ENCODE measurements at regions not wholly inside any gene's neighbourhood (a gene's known extent, or its start where the extent isn't known, plus 50 kb on each side); places are given as distances from the start of the nearest gene placed in this dataset.
A peak's percentile ranks its signal among the peaks of the same experiment; 100 is the strongest.

DNA sequence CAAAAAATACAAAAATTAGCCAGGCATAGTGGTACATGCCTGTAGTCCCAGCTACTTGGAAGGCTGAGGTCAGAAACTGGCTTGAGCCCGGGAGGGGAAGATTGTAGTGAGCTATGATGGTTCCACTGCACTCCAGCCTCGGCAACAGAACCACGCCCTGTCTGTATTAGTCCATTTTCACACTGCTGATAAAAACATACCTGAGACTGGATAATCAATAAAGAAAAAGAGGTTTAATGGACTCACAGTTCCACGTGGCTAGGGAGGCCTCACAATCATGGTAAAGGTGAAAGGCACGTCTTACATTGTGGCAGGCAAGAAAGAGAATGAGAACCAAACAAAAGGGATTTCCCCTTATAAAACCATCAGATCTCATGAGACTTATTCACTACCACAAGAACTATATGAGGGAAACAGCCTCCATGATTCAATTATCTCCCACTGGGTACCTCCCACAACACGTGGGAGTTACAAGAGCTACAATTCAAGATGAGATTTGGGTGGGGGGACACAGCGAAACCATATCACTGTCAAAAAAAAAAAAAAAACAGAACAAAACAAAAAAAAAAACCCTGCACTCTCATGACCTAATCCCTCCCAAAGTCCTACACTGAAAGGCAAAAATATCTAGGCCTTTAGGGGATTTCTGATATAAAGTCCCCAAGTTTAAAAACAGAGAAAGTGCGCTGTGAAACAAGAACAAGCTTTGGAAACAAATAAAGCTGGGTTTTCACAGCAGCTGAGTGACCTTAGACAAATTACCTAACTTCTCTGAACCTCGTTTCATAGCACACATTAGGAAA, 224.7 kb downstream of the IGSF11 start:
- Mint-ChIP-seq H3K27ac (no peak overlapping the region), H3K27me3 (peaks cover 0 to 9% (median 5%) of the 10 kb centered on the region in 5 donors), H3K36me3 (no peaks in the 10 kb centered on the region), H3K9me3 (peaks cover 0 to 7% (median 0%) of the 10 kb centered on the region in 11 donors), H3K4me1 (no peaks in the 10 kb centered on the region), H3K4me3 (no peak overlapping the region)
- Histone ChIP-seq H3K4me1 (ENCODE audit: control insufficient read depth in 2 of 2, insufficient read depth in 2 of 2, low read length in 2 of 2) (no peaks in the 10 kb centered on the region), H3K36me3 (ENCODE audit: control insufficient read depth in 2 of 3, insufficient read depth in 3 of 3, low read length in 3 of 3) (no peaks in the 10 kb centered on the region), H3K27me3 (ENCODE audit: control insufficient read depth in 2 of 2, insufficient read depth in 2 of 2, low read length in 2 of 2) (no peaks in the 10 kb centered on the region), H3K9me3 (ENCODE audit: control insufficient read depth in 2 of 3, low read length in 3 of 3) (no peaks in the 10 kb centered on the region), H3K4me3 (ENCODE audit: low read length) (no peak overlapping the region), H3K27ac (ENCODE audit: low read depth, low read length) (no peak overlapping the region)
- POLR2A ChIA-PET = no interaction called here
- DNase-seq (no peak), ATAC-seq (no peak)
- CTCF ChIA-PET = no interaction called here
- intact Hi-C loops (cut with micrococcal nuclease) = no loop called here

DNA sequence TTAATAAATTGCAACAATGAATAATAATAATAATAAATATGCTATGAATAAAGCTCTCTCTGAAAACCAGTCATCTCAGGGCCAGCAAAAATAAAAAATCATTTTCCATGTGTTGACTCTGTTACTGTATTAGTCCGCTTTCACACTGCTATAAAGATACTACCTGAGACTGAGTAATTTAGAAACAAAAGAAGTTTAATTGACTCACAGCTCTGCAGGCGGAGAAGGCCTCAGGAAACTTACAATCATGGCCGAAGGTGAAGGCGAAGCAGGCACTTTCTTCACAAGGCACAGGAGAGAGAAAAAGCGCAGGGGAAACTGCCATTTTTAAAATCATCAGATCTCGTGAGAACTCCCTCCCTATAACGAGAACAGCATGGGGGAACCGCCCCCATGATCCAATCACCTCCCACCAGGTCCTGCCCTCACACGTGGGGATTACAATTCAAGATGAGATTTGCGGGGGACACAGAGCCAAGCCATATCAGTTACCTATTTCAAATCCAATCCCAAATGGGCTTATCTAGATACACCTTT, 224.1 kb downstream of the IGSF11 start:
- no peak overlapping the region for H3K4me3 ChIP-seq (ENCODE audit: low read length)
- Mint-ChIP-seq H3K27me3 (peaks cover 0 to 11% (median 5%) of the 10 kb centered on the region in 5 donors), H3K27ac (no peak overlapping the region), H3K36me3 (no peaks in the 10 kb centered on the region), H3K4me3 (no peak overlapping the region), H3K9me3 (peaks cover 0 to 7% (median 0%) of the 10 kb centered on the region in 11 donors), H3K4me1 (no peaks in the 10 kb centered on the region)
- DNase-seq = no peak
- no peaks in the 10 kb centered on the region for H3K27me3 ChIP-seq (ENCODE audit: control insufficient read depth in 2 of 2, insufficient read depth in 2 of 2, low read length in 2 of 2)
- intact Hi-C loops (cut with micrococcal nuclease) = no loop called here
- POLR2A ChIA-PET = no interaction called here
- no peak overlapping the region for H3K27ac ChIP-seq (ENCODE audit: low read depth, low read length)
- no peaks in the 10 kb centered on the region for H3K4me1 ChIP-seq (ENCODE audit: control insufficient read depth in 2 of 2, insufficient read depth in 2 of 2, low read length in 2 of 2)
- CTCF ChIA-PET = no interaction called here
- no peaks in the 10 kb centered on the region for H3K9me3 ChIP-seq (ENCODE audit: control insufficient read depth in 2 of 3, low read length in 3 of 3)
- H3K36me3 ChIP-seq (ENCODE audit: control insufficient read depth in 2 of 3, insufficient read depth in 3 of 3, low read length in 3 of 3) = no peaks in the 10 kb centered on the region
- no peak for ATAC-seq

DNA sequence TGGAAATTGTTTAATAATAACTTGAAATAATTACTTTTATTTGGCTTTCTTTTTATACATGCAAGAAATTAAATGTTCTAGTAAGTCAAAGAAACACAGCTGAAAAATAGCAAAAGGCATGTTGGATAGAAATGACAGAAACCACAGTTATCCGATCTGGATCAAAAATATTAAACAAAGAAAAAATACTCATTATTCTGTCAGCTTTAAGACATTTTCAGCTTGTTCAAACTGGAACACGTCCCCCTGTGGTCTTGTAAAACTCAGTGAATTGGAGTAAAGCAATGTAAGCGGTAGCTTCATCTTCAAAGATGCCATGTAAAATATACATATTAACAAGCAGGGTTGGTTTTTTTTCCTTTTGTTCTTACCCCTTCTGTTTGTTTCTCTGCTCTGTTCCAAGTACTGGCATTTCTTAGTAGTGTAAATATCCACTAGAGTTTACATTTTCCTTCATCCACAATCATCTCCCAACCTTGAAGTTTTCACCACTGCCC, 223.4 kb downstream of the IGSF11 start:
- no peak for DNase-seq
- Histone ChIP-seq H3K4me1 (ENCODE audit: control insufficient read depth in 2 of 2, insufficient read depth in 2 of 2, low read length in 2 of 2) (no peaks in the 10 kb centered on the region), H3K27me3 (ENCODE audit: control insufficient read depth in 2 of 2, insufficient read depth in 2 of 2, low read length in 2 of 2) (no peaks in the 10 kb centered on the region), H3K27ac (ENCODE audit: low read depth, low read length) (no peak overlapping the region), H3K36me3 (ENCODE audit: control insufficient read depth in 2 of 3, insufficient read depth in 3 of 3, low read length in 3 of 3) (no peaks in the 10 kb centered on the region), H3K4me3 (ENCODE audit: low read length) (no peak overlapping the region), H3K9me3 (ENCODE audit: control insufficient read depth in 2 of 3, low read length in 3 of 3) (no peaks in the 10 kb centered on the region)
- POLR2A ChIA-PET = no interaction called here
- intact Hi-C loops (cut with micrococcal nuclease) = no loop called here
- no peak for ATAC-seq
- no peak overlapping the region for H3K27ac Mint-ChIP-seq
- H3K4me1 Mint-ChIP-seq = no peaks in the 10 kb centered on the region
- no peak overlapping the region for H3K4me3 Mint-ChIP-seq
- H3K27me3 Mint-ChIP-seq = peaks cover 0 to 18% (median 2%) of the 10 kb centered on the region in 5 donors
- CTCF ChIA-PET = no interaction called here
- peaks cover 0 to 7% (median 0%) of the 10 kb centered on the region in 11 donors for H3K9me3 Mint-ChIP-seq
- no peaks in the 10 kb centered on the region for H3K36me3 Mint-ChIP-seq

DNA sequence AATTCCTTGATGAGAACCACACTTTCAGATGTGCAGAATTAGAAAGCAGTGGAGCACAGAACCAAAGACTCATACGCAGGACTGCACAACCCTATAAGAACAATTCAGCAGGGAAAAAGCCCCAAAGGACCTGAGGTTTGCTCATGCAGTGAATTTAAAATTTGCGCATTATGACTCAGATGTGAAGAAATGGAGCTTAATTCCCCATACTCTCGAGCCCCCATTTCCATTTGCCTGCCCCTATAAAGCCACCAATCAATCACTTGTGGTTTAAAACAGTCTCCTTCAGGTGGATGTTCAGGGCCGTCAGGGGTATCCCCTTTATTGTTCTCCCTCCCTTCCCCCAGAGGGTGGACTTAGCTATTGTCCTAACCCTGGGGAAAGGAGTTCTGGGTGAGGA, 221.2 kb downstream of the IGSF11 start:
- Histone ChIP-seq H3K27ac (ENCODE audit: low read depth, low read length) (no peak overlapping the region), H3K9me3 (ENCODE audit: control insufficient read depth in 2 of 3, low read length in 3 of 3) (no peaks in the 10 kb centered on the region), H3K36me3 (ENCODE audit: control insufficient read depth in 2 of 3, insufficient read depth in 3 of 3, low read length in 3 of 3) (no peaks in the 10 kb centered on the region), H3K4me1 (ENCODE audit: control insufficient read depth in 2 of 2, insufficient read depth in 2 of 2, low read length in 2 of 2) (no peaks in the 10 kb centered on the region), H3K27me3 (ENCODE audit: control insufficient read depth in 2 of 2, insufficient read depth in 2 of 2, low read length in 2 of 2) (no peaks in the 10 kb centered on the region), H3K4me3 (ENCODE audit: low read length) (no peak overlapping the region)
- ATAC-seq (no peak), DNase-seq (no peak)
- H3K9me3 Mint-ChIP-seq = no peaks in the 10 kb centered on the region
- H3K36me3 Mint-ChIP-seq = no peaks in the 10 kb centered on the region
- H3K27ac Mint-ChIP-seq = no peak overlapping the region
- no peaks in the 10 kb centered on the region for H3K4me1 Mint-ChIP-seq
- intact Hi-C loops (cut with micrococcal nuclease) = no loop called here
- CTCF ChIA-PET = no interaction called here
- H3K27me3 Mint-ChIP-seq = peaks cover 0 to 9% (median 0%) of the 10 kb centered on the region in 5 donors
- POLR2A ChIA-PET = no interaction called here
- H3K4me3 Mint-ChIP-seq = no peak overlapping the region

DNA sequence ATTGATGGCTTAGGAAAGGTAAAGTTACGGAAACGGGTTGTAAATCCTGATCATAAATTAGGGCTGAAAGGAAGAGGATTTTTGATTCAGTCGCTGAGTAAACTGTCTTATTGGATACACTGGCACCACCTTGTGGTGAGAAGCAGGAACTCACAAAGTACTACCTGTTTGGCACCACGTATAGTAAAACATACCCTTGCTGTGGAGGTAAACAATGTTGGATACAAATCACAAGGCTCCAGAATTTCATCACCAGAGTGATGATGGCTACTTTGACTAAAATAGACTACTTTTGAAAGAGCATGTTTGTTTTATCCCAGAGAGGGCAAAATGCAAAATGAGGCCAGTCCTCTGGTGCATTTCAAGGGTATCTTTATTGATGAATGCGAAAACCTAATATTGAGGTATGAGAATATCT, 216.9 kb downstream of the IGSF11 start:
- POLR2A ChIA-PET = no interaction called here
- intact Hi-C loops (cut with micrococcal nuclease) = no loop called here
- Histone ChIP-seq H3K9me3 (ENCODE audit: control insufficient read depth in 2 of 3, low read length in 3 of 3) (no peaks in the 10 kb centered on the region), H3K4me1 (ENCODE audit: control insufficient read depth in 2 of 2, insufficient read depth in 2 of 2, low read length in 2 of 2) (no peaks in the 10 kb centered on the region), H3K27me3 (ENCODE audit: control insufficient read depth in 2 of 2, insufficient read depth in 2 of 2, low read length in 2 of 2) (no peaks in the 10 kb centered on the region), H3K36me3 (ENCODE audit: control insufficient read depth in 2 of 3, insufficient read depth in 3 of 3, low read length in 3 of 3) (no peaks in the 10 kb centered on the region), H3K4me3 (ENCODE audit: low read length) (no peak overlapping the region), H3K27ac (ENCODE audit: low read depth, low read length) (no peak overlapping the region)
- H3K27ac Mint-ChIP-seq = no peak overlapping the region
- DNase-seq = peak in 5 of 9 donors; percentile 9 to 28 (median 17)
- peaks cover 0 to 8% (median 0%) of the 10 kb centered on the region in 5 donors for H3K27me3 Mint-ChIP-seq
- peak; percentile 69 for ATAC-seq
- no peaks in the 10 kb centered on the region for H3K36me3 Mint-ChIP-seq
- CTCF ChIA-PET = no interaction called here
- H3K4me1 Mint-ChIP-seq = no peaks in the 10 kb centered on the region
- no peak overlapping the region for H3K4me3 Mint-ChIP-seq
- H3K9me3 Mint-ChIP-seq = no peaks in the 10 kb centered on the region

DNA sequence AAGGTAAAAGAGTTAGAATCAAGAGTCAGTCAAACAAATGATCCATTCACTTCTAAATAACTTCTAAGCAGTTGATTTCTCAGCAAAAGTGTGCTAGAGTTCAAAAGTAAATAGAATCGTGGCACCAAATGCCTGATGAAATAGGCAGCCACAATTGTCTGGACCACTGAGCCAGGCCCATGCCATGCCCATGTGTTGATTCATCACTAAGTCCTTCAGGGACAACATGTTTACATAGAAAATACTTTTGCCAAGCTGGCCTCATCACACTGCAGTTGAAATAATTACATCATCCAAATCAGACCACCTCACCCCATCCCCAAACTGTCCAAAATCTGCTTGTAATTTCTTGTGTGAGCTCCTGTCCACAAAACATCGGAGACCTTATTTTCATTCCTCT, 216.3 kb downstream of the IGSF11 start:
- DNase-seq = no peak
- Histone ChIP-seq H3K36me3 (ENCODE audit: control insufficient read depth in 2 of 3, insufficient read depth in 3 of 3, low read length in 3 of 3) (no peaks in the 10 kb centered on the region), H3K27me3 (ENCODE audit: control insufficient read depth in 2 of 2, insufficient read depth in 2 of 2, low read length in 2 of 2) (no peaks in the 10 kb centered on the region), H3K9me3 (ENCODE audit: control insufficient read depth in 2 of 3, low read length in 3 of 3) (no peaks in the 10 kb centered on the region), H3K27ac (ENCODE audit: low read depth, low read length) (no peak overlapping the region), H3K4me1 (ENCODE audit: control insufficient read depth in 2 of 2, insufficient read depth in 2 of 2, low read length in 2 of 2) (no peaks in the 10 kb centered on the region), H3K4me3 (ENCODE audit: low read length) (no peak overlapping the region)
- Mint-ChIP-seq H3K9me3 (no peaks in the 10 kb centered on the region), H3K27ac (no peak overlapping the region), H3K36me3 (no peaks in the 10 kb centered on the region), H3K27me3 (peaks cover 0 to 8% (median 0%) of the 10 kb centered on the region in 5 donors), H3K4me1 (no peaks in the 10 kb centered on the region), H3K4me3 (no peak overlapping the region)
- intact Hi-C loops (cut with micrococcal nuclease) = no loop called here
- no peak for ATAC-seq
- POLR2A ChIA-PET = no interaction called here
- CTCF ChIA-PET = no interaction called here

DNA sequence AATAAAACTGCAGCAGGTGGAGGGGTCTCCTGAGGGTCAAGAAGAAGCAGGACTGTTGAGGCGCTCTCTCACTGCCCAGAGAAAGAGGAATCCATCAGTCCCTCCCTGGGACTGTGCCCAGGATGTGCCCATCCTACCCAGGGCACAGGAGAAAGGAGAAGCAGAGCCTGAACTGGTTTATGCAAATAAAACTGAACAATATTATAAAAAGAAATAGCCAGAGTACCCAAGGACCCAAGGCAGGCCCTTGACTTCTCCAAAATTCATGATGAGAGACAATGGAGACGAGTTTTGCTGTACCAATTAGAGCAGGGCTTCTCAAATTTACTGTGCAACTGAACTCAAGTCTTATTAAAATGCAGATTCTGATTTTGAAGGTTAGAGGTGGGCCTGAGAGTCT, 211.0 kb downstream of the IGSF11 start:
- no peaks in the 10 kb centered on the region for H3K27me3 ChIP-seq (ENCODE audit: control insufficient read depth in 2 of 2, insufficient read depth in 2 of 2, low read length in 2 of 2)
- ATAC-seq (no peak), DNase-seq (no peak)
- Mint-ChIP-seq H3K4me3 (no peak overlapping the region), H3K9me3 (no peaks in the 10 kb centered on the region), H3K27ac (no peak overlapping the region), H3K36me3 (no peaks in the 10 kb centered on the region), H3K27me3 (peaks cover under 1 to 19% (median 12%) of the 10 kb centered on the region in 5 donors), H3K4me1 (no peaks in the 10 kb centered on the region)
- H3K36me3 ChIP-seq (ENCODE audit: control insufficient read depth in 2 of 3, insufficient read depth in 3 of 3, low read length in 3 of 3) = no peaks in the 10 kb centered on the region
- ChIA-PET POLR2A (no interaction called here), CTCF (no interaction called here)
- H3K9me3 ChIP-seq (ENCODE audit: control insufficient read depth in 2 of 3, low read length in 3 of 3) = no peaks in the 10 kb centered on the region
- no peak overlapping the region for H3K4me3 ChIP-seq (ENCODE audit: low read length)
- no peaks in the 10 kb centered on the region for H3K4me1 ChIP-seq (ENCODE audit: control insufficient read depth in 2 of 2, insufficient read depth in 2 of 2, low read length in 2 of 2)
- intact Hi-C loops (cut with micrococcal nuclease) = no loop called here
- H3K27ac ChIP-seq (ENCODE audit: low read depth, low read length) = no peak overlapping the region

Data from naive thymus-derived CD4-positive, alpha-beta T cell (primary cell).